Activated CD8-positive, alpha-beta T cell treated with anti-CD3 and anti-CD28 coated beads for 36 hours (primary cell): ENCODE measurements at regions not wholly inside any gene's neighbourhood (a gene's known extent, or its start where the extent isn't known, plus 50 kb on each side); places are given as distances from the start of the nearest gene placed in this dataset.
A peak's percentile ranks its signal among the peaks of the same experiment; 100 is the strongest.
"Not testable (repeated sequence)": the region's sequence is repeated elsewhere in the genome, so short reads cannot be mapped to it uniquely, and the experiment has no call there.

Experiments
- ATAC-seq: fragments of 200-7000 bp; cut with Tn5 transposase; one replicate; pipeline ENCODE4 v1.10.0; 2021; ENCODE audit warnings: mild to moderate bottlenecking, moderate library complexity
- CTCF ChIA-PET: fragments of 350-600 bp; sonication (Branson Sonifier 250); formaldehyde crosslinking; loops from one replicate; lab custom pipeline; 2021; ENCODE audit warnings: antibody characterized with exemption; lab: Charles Lee
- POLR2A ChIA-PET: fragments of 350-600 bp; sonication (Branson Sonifier 250); formaldehyde crosslinking; loops from one replicate; lab custom pipeline; 2021; ENCODE audit warnings: antibody characterized with exemption; lab: Charles Lee
- DNase-seq: peaks from one replicate; pipeline ENCODE4 v3.0.0-alpha.2; 2020
- H3K27ac Mint-ChIP-seq: one replicate; pipeline ENCODE4 v1.8.0; 2021; ENCODE audit warnings: mild to moderate bottlenecking, mixed read lengths
- H3K27me3 Mint-ChIP-seq: one replicate; pipeline ENCODE4 v1.8.0; 2021; ENCODE audit warnings: mixed read lengths
- H3K36me3 Mint-ChIP-seq: one replicate; pipeline ENCODE4 v1.8.0; 2021; ENCODE audit warnings: low read depth, mixed read lengths
- H3K4me1 Mint-ChIP-seq: one replicate; pipeline ENCODE4 v1.8.0; 2021; ENCODE audit warnings: low read depth, mixed read lengths
- H3K4me3 Mint-ChIP-seq: one replicate; pipeline ENCODE4 v1.8.0; 2021; ENCODE audit warnings: mild to moderate bottlenecking, moderate library complexity, mixed read lengths
- H3K9me3 Mint-ChIP-seq: one replicate; pipeline ENCODE4 v1.8.0; 2021; ENCODE audit warnings: mixed read lengths
- intact Hi-C: fragments of 100-400 bp; cut with micrococcal nuclease; formaldehyde crosslinking; loops from one replicate; pipeline ENCODE4 v1.10.0; 2022

DNA sequence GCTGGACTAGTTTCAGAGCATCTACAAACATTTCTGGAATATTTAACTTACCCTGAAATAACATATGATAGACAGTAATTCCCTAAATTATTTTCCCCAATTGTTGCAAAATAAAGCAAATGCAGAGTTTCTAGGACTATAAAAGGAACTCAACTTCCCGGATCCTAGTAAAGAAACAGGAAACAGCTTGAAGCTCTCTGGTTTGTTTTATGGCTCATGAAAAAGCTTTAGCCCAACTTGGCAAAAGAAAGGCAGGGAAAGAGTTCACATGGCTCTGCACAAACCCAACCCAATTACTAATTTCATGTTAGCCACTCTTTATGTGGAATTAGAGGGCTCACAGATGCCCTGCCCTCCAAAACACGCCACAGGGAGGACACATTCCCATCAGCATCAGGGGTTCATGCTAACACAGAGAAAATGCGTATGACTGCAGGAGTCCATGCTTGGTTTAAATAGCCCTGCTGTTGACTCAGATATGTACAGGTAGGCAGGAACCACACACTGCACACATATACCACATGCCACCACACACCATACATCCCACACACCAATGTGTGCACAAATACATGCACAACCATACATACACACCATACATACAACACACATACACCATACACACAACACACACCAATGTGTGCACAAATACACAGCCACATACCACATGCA lies 81.2 kb upstream of the FBXO28 start:
- POLR2A ChIA-PET, intact Hi-C loops, H3K27ac Mint-ChIP-seq, H3K4me1 Mint-ChIP-seq, DNase-seq, H3K36me3 Mint-ChIP-seq, H3K4me3 Mint-ChIP-seq, H3K9me3 Mint-ChIP-seq, H3K27me3 Mint-ChIP-seq, CTCF ChIA-PET: not testable (repeated sequence)
- peak; percentile 47 for ATAC-seq

DNA sequence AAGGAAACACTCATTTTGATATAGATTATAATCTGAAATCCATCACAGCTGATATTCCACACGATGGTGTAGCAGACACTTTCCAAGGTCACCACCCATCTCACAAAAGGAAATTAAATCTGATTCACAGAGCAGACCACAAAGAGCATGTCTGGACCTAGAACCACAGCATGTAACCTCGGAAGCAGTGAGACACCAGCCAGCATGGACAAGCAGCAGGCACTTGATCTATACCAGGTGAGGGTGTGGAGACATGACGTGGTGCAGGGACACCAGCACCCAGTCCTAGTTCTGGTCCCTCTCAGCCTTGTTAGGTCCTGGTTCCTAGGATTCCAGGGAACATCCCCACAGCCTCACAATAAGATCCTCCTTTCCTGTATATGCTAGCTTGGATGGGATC lies 81.9 kb upstream of the FBXO28 start:
- H3K4me1 Mint-ChIP-seq, H3K9me3 Mint-ChIP-seq, H3K36me3 Mint-ChIP-seq, H3K4me3 Mint-ChIP-seq, DNase-seq, H3K27me3 Mint-ChIP-seq, POLR2A ChIA-PET, H3K27ac Mint-ChIP-seq, intact Hi-C loops, CTCF ChIA-PET: not testable (repeated sequence)
- ATAC-seq, result peak; percentile 34

DNA sequence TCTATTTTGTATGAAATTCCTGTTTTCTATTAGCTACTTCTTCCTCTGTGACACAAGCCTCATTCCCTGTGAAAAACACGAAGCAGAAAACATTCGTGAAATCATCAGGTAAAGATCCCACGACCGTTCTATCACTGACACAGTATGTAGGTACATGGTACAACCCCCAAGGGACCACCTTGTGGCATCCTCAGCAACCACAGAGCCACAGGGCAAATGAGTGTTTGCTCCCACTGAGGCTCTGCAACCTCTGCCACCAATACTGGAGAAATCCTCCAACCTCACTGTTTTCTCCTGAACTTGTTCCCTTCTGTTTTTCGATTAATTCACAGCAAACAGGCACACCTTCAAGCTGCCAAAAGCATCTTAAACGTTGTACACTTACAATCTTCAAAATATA lies 83.7 kb upstream of the FBXO28 start:
- H3K4me1 Mint-ChIP-seq, ATAC-seq: not testable (repeated sequence)

DNA sequence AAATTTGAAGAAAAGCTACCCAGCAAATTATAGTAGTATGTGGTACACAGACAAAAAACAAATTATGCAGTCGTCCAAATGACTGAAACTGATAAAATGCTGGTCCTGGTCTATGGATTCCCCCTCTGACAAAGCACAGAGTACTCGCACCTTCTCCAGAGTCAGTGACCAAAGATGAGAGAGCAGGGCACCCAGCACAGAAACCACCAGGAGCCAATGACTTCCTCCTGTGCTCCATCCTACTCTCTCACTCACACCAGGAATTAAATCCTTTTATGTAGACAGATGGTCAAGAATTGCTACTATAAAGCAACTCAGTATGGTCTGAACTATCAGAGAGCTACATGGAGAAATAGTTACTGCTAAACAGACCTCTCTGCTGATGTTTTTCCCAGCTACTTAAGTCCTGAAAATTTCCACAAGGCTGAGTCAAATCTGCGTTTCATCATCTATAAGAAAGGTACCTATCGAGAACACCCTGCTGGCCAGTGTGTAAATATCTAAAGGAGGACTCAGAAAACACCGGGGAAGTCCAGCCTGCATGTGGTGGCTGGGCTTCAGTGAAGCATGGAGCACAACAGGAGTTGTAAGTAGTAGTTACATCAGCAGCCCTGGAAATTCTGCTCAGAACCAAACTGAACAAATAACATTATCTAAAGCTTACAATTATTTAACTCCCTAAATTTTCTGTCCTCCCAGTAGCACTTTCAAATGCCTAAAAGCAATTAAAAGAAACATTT lies 84.5 kb upstream of the FBXO28 start:
- CTCF ChIA-PET, H3K27ac Mint-ChIP-seq, H3K4me3 Mint-ChIP-seq, H3K27me3 Mint-ChIP-seq, POLR2A ChIA-PET, ATAC-seq, DNase-seq, H3K36me3 Mint-ChIP-seq, H3K9me3 Mint-ChIP-seq, H3K4me1 Mint-ChIP-seq, intact Hi-C loops: not testable (repeated sequence)

More for the DNA sequence above, 83.7 kb upstream of the FBXO28 start:
- H3K36me3 Mint-ChIP-seq, CTCF ChIA-PET, H3K27me3 Mint-ChIP-seq, POLR2A ChIA-PET, H3K27ac Mint-ChIP-seq, DNase-seq, H3K4me3 Mint-ChIP-seq, H3K9me3 Mint-ChIP-seq, intact Hi-C loops: not testable (repeated sequence)

DNA sequence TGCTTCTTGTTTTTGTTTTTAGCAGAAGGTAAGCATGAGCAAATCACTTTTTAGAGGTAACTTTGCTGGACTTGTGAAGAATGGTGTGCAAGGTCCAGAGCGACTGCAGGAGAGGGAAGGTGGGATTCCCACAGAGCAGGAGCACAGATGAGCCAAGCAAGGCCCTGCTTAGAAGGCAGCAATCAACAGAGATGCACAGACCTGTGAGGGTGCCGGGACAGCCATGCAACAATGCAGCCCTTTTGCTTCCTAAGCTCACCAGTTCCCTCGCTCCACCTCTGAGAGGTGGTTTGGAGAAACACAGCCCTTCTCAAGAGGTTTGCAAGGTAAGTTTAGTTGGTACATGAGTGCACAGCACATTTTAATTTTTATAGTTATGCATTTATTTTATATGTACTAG lies 85.1 kb upstream of the FBXO28 start:
- CTCF ChIA-PET, DNase-seq, H3K4me3 Mint-ChIP-seq: not testable (repeated sequence)

DNA sequence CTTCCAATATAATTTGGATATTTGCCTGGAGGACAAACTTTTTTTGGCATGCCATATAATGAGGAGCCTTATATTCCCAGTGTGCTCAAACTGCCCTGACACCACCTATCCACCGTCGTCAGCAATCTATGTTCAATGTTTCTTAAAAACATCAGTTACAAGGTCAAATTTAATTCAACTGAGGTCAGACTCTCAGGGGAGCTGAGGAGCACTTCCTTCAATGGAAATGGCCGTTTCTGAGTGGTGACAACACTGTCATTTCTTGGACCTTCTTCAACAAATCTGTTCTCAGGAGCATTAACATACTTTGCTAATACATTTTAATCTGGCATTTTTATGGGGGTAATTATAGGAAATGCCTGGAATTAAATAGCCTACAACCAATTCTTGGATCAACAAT lies 90.8 kb upstream of the FBXO28 start:
- POLR2A ChIA-PET, DNase-seq, H3K27ac Mint-ChIP-seq, H3K36me3 Mint-ChIP-seq, H3K9me3 Mint-ChIP-seq, H3K4me3 Mint-ChIP-seq, H3K27me3 Mint-ChIP-seq, H3K4me1 Mint-ChIP-seq, intact Hi-C loops, CTCF ChIA-PET, ATAC-seq: not testable (repeated sequence)

More for the DNA sequence above, 85.1 kb upstream of the FBXO28 start:
- H3K27ac Mint-ChIP-seq, POLR2A ChIA-PET, H3K27me3 Mint-ChIP-seq, H3K9me3 Mint-ChIP-seq, H3K4me1 Mint-ChIP-seq, H3K36me3 Mint-ChIP-seq, ATAC-seq, intact Hi-C loops: not testable (repeated sequence)

DNA sequence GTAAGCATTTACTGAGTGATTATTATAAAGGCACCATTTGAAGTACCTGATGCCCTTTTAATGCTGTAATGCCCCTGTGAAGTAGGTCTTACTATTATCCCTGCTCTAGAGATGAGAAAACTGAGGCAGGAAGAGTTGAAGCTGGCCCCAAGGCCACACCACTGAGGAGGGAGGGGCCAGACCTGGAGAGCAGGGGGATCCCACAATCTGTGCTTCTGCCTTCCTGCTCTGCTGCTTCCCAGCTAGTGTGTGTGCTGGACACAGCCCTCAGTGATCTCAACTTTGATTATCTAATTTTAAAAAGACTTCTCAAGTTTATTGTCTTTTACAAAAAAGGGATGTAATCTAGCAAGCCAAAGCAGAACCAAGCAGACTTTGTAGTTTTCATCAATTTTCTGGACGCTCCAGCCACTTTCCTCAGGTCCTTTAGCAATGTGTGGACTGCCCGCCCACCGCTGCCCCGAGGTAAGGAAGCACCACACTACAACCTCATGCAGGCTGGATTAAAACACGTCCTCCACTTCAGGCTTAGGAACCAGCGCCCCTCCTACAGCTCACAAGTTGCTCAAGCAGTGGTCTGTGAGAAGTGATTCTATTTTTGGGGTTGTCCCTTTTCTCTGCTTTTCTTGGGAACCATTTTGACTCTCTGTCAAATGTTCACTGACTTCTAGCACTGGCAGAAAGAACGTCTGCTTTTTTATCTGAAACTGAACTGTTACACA lies 91.5 kb upstream of the FBXO28 start:
- H3K36me3 Mint-ChIP-seq, H3K9me3 Mint-ChIP-seq, H3K27me3 Mint-ChIP-seq, DNase-seq, CTCF ChIA-PET, POLR2A ChIA-PET, H3K27ac Mint-ChIP-seq, ATAC-seq, H3K4me3 Mint-ChIP-seq, H3K4me1 Mint-ChIP-seq, intact Hi-C loops: not testable (repeated sequence)

DNA sequence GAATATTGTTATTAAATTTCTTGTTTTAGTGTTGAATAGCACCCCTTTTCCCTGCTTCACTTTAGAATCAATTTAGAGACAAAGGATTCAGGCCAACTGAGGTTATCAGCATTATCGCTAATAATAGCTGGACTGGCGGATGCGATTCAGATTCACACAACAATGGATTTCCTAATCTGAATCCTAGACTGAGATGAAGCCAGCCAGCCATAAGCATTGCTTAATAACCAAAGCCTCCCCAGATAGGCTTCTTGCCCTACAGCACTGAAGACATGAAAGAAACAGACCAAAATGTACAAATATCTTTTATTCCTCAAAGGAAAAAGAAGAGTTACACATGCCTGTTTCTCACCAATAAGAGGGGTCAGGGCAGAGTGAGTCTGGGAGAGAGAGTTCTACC lies 94.0 kb upstream of the FBXO28 start:
- intact Hi-C loops, H3K9me3 Mint-ChIP-seq, H3K36me3 Mint-ChIP-seq, H3K4me1 Mint-ChIP-seq, H3K27ac Mint-ChIP-seq, POLR2A ChIA-PET, ATAC-seq, H3K4me3 Mint-ChIP-seq, CTCF ChIA-PET, DNase-seq, H3K27me3 Mint-ChIP-seq: not testable (repeated sequence)

DNA sequence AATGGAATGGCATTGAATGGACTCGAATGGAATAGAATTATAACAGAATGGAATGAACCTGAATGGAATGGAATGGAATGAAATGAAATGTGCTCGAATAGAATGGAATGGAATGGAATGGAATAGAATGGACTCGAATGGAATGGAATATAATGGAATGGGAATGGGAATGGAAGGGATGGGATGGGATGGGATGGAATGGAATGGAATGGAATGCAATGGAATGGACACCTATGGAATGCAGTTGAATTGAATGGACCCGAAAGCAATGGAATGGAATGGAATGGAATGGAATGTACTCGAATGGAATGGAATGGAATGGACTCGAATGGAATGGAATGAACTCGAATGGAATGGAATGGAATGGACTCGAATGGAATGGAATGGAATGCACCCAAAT lies 98.1 kb upstream of the FBXO28 start:
- POLR2A ChIA-PET, H3K9me3 Mint-ChIP-seq: not testable (repeated sequence)

More for the DNA sequence above, 98.1 kb upstream of the FBXO28 start:
- intact Hi-C loops, H3K27ac Mint-ChIP-seq, ATAC-seq, DNase-seq, H3K27me3 Mint-ChIP-seq, H3K4me3 Mint-ChIP-seq, H3K4me1 Mint-ChIP-seq, CTCF ChIA-PET, H3K36me3 Mint-ChIP-seq: not testable (repeated sequence)
